ENCODE measurements at regions not wholly inside any gene's neighbourhood (a gene's known extent, or its start where the extent isn't known, plus 50 kb on each side); places are given as distances from the start of the nearest gene placed in this dataset.

GRCh38 chr3:59160133-59160746, 110.4 kb upstream of the CFAP20DC start:
- no peak for TF ChIP-seq EZH2 (IDR thresholded peaks at IDR 0.05; ENCODE audit: low read depth)
- TF ChIP-seq CTCF (conservative IDR thresholded peaks at IDR 0.05) = no peak

Data from PC-9 (cell line).